Neural progenitor cell (in vitro differentiated cells): ENCODE measurements at regions not wholly inside any gene's neighbourhood (a gene's known extent, or its start where the extent isn't known, plus 50 kb on each side); places are given as distances from the start of the nearest gene placed in this dataset.

ENCODE experiments used
- DNase-seq: peaks from one replicate; pipeline ENCODE4 v3.0.0-alpha.2; 2016; ENCODE audit warnings: low spot score
- H2AFZ ChIP-seq: fragments of 200-600 bp; sonication (generic); replicated peaks from 2 replicates; pipeline ENCODE4 v1.6.1; 2016; ENCODE audit warnings: antibody characterized with exemption
- H3F3A ChIP-seq: fragments of 200-600 bp; sonication (generic); 2 replicates; pipeline ENCODE4 v1.6.1; 2016; ENCODE audit warnings: antibody characterized with exemption, low read depth
- H3K27ac ChIP-seq: fragments of 200-600 bp; sonication (generic); 2 replicates; pipeline ENCODE4 v1.5.1; 2016; ENCODE audit warnings: mild to moderate bottlenecking
- H3K27me3 ChIP-seq: fragments of 200-600 bp; sonication (generic); 2 replicates; pipeline ENCODE4 v1.6.1; 2016; ENCODE audit warnings: mild to moderate bottlenecking, moderate library complexity
- H3K36me3 ChIP-seq: fragments of 200-600 bp; sonication (generic); 2 replicates; pipeline ENCODE4 v1.5.1; 2016
- H3K4me1 ChIP-seq: fragments of 200-600 bp; sonication (generic); 2 replicates; pipeline ENCODE4 v1.6.1; 2016; ENCODE audit warnings: mixed run types
- H3K4me2 ChIP-seq: fragments of 200-600 bp; sonication (generic); 2 replicates; pipeline ENCODE4 v1.6.1; 2016
- H3K4me3 ChIP-seq: fragments of 200-600 bp; sonication (generic); 2 replicates; pipeline ENCODE4 v1.5.1; 2016
- H3K79me2 ChIP-seq: fragments of 200-600 bp; sonication (generic); 2 replicates; pipeline ENCODE4 v1.6.1; 2016; ENCODE audit warnings: low read depth
- H3K9ac ChIP-seq: fragments of 200-600 bp; sonication (generic); 2 replicates; pipeline ENCODE4 v1.6.1; 2016
- H3K9me3 ChIP-seq: fragments of 200-600 bp; sonication (generic); 2 replicates; pipeline ENCODE4 v1.5.1; 2016; ENCODE audit warnings: low read depth
- H4K20me1 ChIP-seq: fragments of 200-600 bp; sonication (generic); 2 replicates; pipeline ENCODE4 v1.6.1; 2016; ENCODE audit warnings: low read depth
- H3K27ac Mint-ChIP-seq: 3 replicates; pipeline ENCODE4 v1.8.0; 2021; ENCODE audit warnings: mixed read lengths
- H3K27me3 Mint-ChIP-seq: 2 replicates; pipeline ENCODE4 v1.8.0; 2022; ENCODE audit warnings: low read depth, mild to moderate bottlenecking, inconsistent platforms, moderate library complexity, mixed read lengths; ENCODE audit not compliant: insufficient read depth
- H3K36me3 Mint-ChIP-seq: 3 replicates; pipeline ENCODE4 v1.8.0; 2021; ENCODE audit warnings: mixed read lengths
- H3K4me1 Mint-ChIP-seq: 3 replicates; pipeline ENCODE4 v1.8.0; 2021; ENCODE audit warnings: mixed read lengths
- H3K4me3 Mint-ChIP-seq: 3 replicates; pipeline ENCODE4 v1.8.0; 2021; ENCODE audit warnings: mild to moderate bottlenecking, moderate library complexity, mixed read lengths
- H3K9me3 Mint-ChIP-seq: 3 replicates; pipeline ENCODE4 v1.8.0; 2020; ENCODE audit warnings: mixed read lengths
- CTCF ChIP-seq: fragments of 200-600 bp; sonication (generic); IDR thresholded peaks from 2 replicates; pipeline ENCODE4 v1.5.1; 2017; ENCODE audit warnings: antibody characterized with exemption, mild to moderate bottlenecking
- EZH2 ChIP-seq: fragments of 200-600 bp; sonication (generic); IDR thresholded peaks from 2 replicates; pipeline ENCODE4 v1.6.1; 2017; ENCODE audit warnings: antibody characterized with exemption, mild to moderate bottlenecking, moderate library complexity
- EZH2phosphoT487 ChIP-seq: fragments of 200-600 bp; sonication (generic); IDR thresholded peaks from 2 replicates; pipeline ENCODE4 v1.6.1; 2017; ENCODE audit warnings: antibody characterized with exemption

GRCh38 chr19:32023564-32023832, 321.9 kb upstream of the ZNF507 start:
- no peaks in the 10 kb centered on the region for H3K4me1 Mint-ChIP-seq
- no peaks in the 10 kb centered on the region for H3K36me3 Mint-ChIP-seq
- TF ChIP-seq EZH2 (no peak), EZH2phosphoT487 (no peak), CTCF (no peak)
- Histone ChIP-seq H3K9ac (no peak overlapping the region), H4K20me1 (no peaks in the 10 kb centered on the region), H3K36me3 (no peaks in the 10 kb centered on the region), H3K79me2 (no peaks in the 10 kb centered on the region), H3K9me3 (no peaks in the 10 kb centered on the region), H3F3A (no peaks in the 10 kb centered on the region), H3K4me2 (no peak overlapping the region), H3K27me3 (no peaks in the 10 kb centered on the region), H3K27ac (no peak overlapping the region), H2AFZ (no peak overlapping the region), H3K4me1 (no peaks in the 10 kb centered on the region), H3K4me3 (no peak overlapping the region)
- no peak for DNase-seq
- H3K9me3 Mint-ChIP-seq: no peaks in the 10 kb centered on the region
- peaks cover 8% of the 10 kb centered on the region for H3K27me3 Mint-ChIP-seq
- H3K27ac Mint-ChIP-seq: no peak overlapping the region
- H3K4me3 Mint-ChIP-seq: no peak overlapping the region

- Histone ChIP-seq H3K4me3 (no peak overlapping the region), H3K27ac (no peak overlapping the region), H3K4me1 (no peaks in the 10 kb centered on the region), H4K20me1 (no peaks in the 10 kb centered on the region), H3K9ac (no peak overlapping the region), H3F3A (no peaks in the 10 kb centered on the region), H3K79me2 (no peaks in the 10 kb centered on the region), H2AFZ (no peak overlapping the region), H3K36me3 (no peaks in the 10 kb centered on the region), H3K4me2 (no peak overlapping the region), H3K9me3 (no peaks in the 10 kb centered on the region), H3K27me3 (no peaks in the 10 kb centered on the region)
- no peak overlapping the region for H3K4me3 Mint-ChIP-seq
- DNase-seq: no peak
- no peaks in the 10 kb centered on the region for H3K36me3 Mint-ChIP-seq
- no peaks in the 10 kb centered on the region for H3K9me3 Mint-ChIP-seq
- no peaks in the 10 kb centered on the region for H3K4me1 Mint-ChIP-seq
- TF ChIP-seq CTCF: no peak
- no peak for TF ChIP-seq EZH2
- TF ChIP-seq EZH2phosphoT487: no peak
- peaks cover 4% of the 10 kb centered on the region for H3K27me3 Mint-ChIP-seq
- H3K27ac Mint-ChIP-seq: no peak overlapping the region
These were observed 316.2 kb upstream of the ZNF507 start for GRCh38 chr19:32029235-32029634.

GRCh38 chr19:32032561-32032960, 312.8 kb upstream of the ZNF507 start:
- Histone ChIP-seq H3K9me3 (no peaks in the 10 kb centered on the region), H2AFZ (no peak overlapping the region), H3K27me3 (no peaks in the 10 kb centered on the region), H3F3A (no peaks in the 10 kb centered on the region), H3K36me3 (no peaks in the 10 kb centered on the region), H3K79me2 (no peaks in the 10 kb centered on the region), H4K20me1 (no peaks in the 10 kb centered on the region), H3K4me3 (no peak overlapping the region), H3K27ac (no peak overlapping the region), H3K4me2 (no peak overlapping the region), H3K9ac (no peak overlapping the region), H3K4me1 (no peaks in the 10 kb centered on the region)
- no peak overlapping the region for H3K27ac Mint-ChIP-seq
- no peaks in the 10 kb centered on the region for H3K36me3 Mint-ChIP-seq
- H3K9me3 Mint-ChIP-seq: no peaks in the 10 kb centered on the region
- TF ChIP-seq EZH2phosphoT487 (no peak), EZH2 (no peak), CTCF (no peak)
- H3K4me3 Mint-ChIP-seq: no peak overlapping the region
- no peak for DNase-seq
- H3K4me1 Mint-ChIP-seq: no peaks in the 10 kb centered on the region
- peaks cover 3% of the 10 kb centered on the region for H3K27me3 Mint-ChIP-seq

- H3K36me3 ChIP-seq: no peaks in the 10 kb centered on the region
- no peaks in the 10 kb centered on the region for H4K20me1 ChIP-seq
- no peaks in the 10 kb centered on the region for H3K79me2 ChIP-seq
- H3K4me2 ChIP-seq: no peak overlapping the region
- no peak for TF ChIP-seq EZH2phosphoT487
- TF ChIP-seq EZH2: no peak
- H3K27me3 ChIP-seq: peaks cover 5% of the 10 kb centered on the region
- no peaks in the 10 kb centered on the region for H3K4me1 Mint-ChIP-seq
- no peak overlapping the region for H3K4me3 Mint-ChIP-seq
- H2AFZ ChIP-seq: no peak overlapping the region
- H3K4me3 ChIP-seq: no peak overlapping the region
- no peak overlapping the region for H3K27ac Mint-ChIP-seq
- no peaks in the 10 kb centered on the region for H3F3A ChIP-seq
- no peaks in the 10 kb centered on the region for H3K9me3 ChIP-seq
- H3K27me3 Mint-ChIP-seq: peaks cover 3% of the 10 kb centered on the region
- H3K4me1 ChIP-seq: no peaks in the 10 kb centered on the region
- DNase-seq: no peak
- no peak overlapping the region for H3K9ac ChIP-seq
- no peak overlapping the region for H3K27ac ChIP-seq
- H3K9me3 Mint-ChIP-seq: no peaks in the 10 kb centered on the region
- no peaks in the 10 kb centered on the region for H3K36me3 Mint-ChIP-seq
These were observed 309.8 kb upstream of the ZNF507 start for GRCh38 chr19:32035626-32036025.
